K562 (cell line): ENCODE measurements at regions not wholly inside any gene's neighbourhood (a gene's known extent, or its start where the extent isn't known, plus 50 kb on each side); places are given as distances from the start of the nearest gene placed in this dataset.

Experiments
- ATAC-seq: fragments of 200-7000 bp; cut with Tn5 transposase; 3 replicates; pipeline ENCODE4 v1.9.1; 2020; ENCODE audit warnings: moderate library complexity
- BruUV-seq: library from RNA; stranded (reverse); fragments of 400-500 nt; replicated peaks from 2 replicates; lab custom pipeline; 2021; lab: Mats Ljungman, UMichigan
- CTCF ChIA-PET: fragments of 300-600 bp; formaldehyde crosslinking; extraction: SDS; loops from one replicate; lab custom pipeline; 2021; ENCODE audit warnings: low intra/inter-chr PET ratio; lab: Yijun Ruan, JAX
- POLR2A ChIA-PET: fragments of 300-600, 350-650 bp; sonication (Branson Sonifier 250); formaldehyde crosslinking; extraction: SDS; loops from one replicate; lab custom pipeline; 2021; ENCODE audit warnings: antibody characterized with exemption, inconsistent platforms; lab: Yijun Ruan, JAX
- DNase-seq, 4 experiments: peaks; one replicate each; pipeline versions ENCODE4 v3.0.0 to v3.0.0-alpha.2; 2011 to 2018; ENCODE audit warnings: low spot score in 3 of 4, mixed read lengths in 3 of 4; ENCODE audit errors: extremely low read depth in 1 of 4
- FAIRE-seq: peaks from 2 replicates; lab custom pipeline; 2011; peaks lifted over from hg19 to GRCh38; lab: Jason Lieb, UNC
- H2AFZ ChIP-seq: 2 replicates; pipeline ENCODE4 v1.6.0; 2011; ENCODE audit warnings: low read depth, low read length, control low read depth, inconsistent platforms
- H3K27ac ChIP-seq: fragments of 200-600 bp; 3 replicates; pipeline ENCODE4 v1.8.0; 2011; ENCODE audit warnings: low read depth, mild to moderate bottlenecking, control low read depth, inconsistent platforms, low read length, moderate library complexity, mixed read lengths; ENCODE audit errors: extremely low read depth
- H3K27me3 ChIP-seq, 2 experiments: fragments of 300-600 bp in 1 of 2; 2 replicates in 1 of 2; 3 replicates in 1 of 2; pipeline versions ENCODE4 v1.6.0 to v1.8.0; 2011; ENCODE audit warnings: inconsistent platforms in 2 of 2, low read length in 2 of 2, mild to moderate bottlenecking in 1 of 2, mixed read lengths in 1 of 2, moderate library complexity in 1 of 2; ENCODE audit not compliant: control insufficient read depth in 2 of 2, insufficient read depth in 2 of 2
- H3K36me3 ChIP-seq: fragments of 300-600 bp; 3 replicates; pipeline ENCODE4 v1.8.0; 2011; ENCODE audit warnings: mild to moderate bottlenecking, low read length, inconsistent platforms; ENCODE audit not compliant: control insufficient read depth, insufficient read depth
- H3K4me1 ChIP-seq, 2 experiments: fragments of 200-600 bp in 1 of 2; replicated peaks in 1 of 2; 2 replicates in 1 of 2; 3 replicates in 1 of 2; pipeline versions ENCODE4 v1.5.1 to v1.8.0; 2011; ENCODE audit warnings: inconsistent platforms in 2 of 2, low read length in 2 of 2, mild to moderate bottlenecking in 1 of 2, mixed read lengths in 1 of 2, moderate library complexity in 1 of 2; ENCODE audit not compliant: control insufficient read depth in 2 of 2, insufficient read depth in 2 of 2
- H3K4me2 ChIP-seq: 2 replicates; pipeline ENCODE4 v1.6.1; 2011; ENCODE audit warnings: low read length, control low read depth, inconsistent platforms, mixed read lengths; ENCODE audit not compliant: insufficient read depth
- H3K4me3 ChIP-seq: fragments of 200-600 bp; sonication (generic), shearing (Covaris generic); 2 replicates; pipeline ENCODE4 v1.5.1; 2016; ENCODE audit warnings: control low read depth, inconsistent platforms
- H3K79me2 ChIP-seq: fragments of 200-600 bp; 3 replicates; pipeline ENCODE4 v1.8.0; 2011; ENCODE audit warnings: low read length, inconsistent platforms; ENCODE audit not compliant: control insufficient read depth, insufficient read depth
- H3K9ac ChIP-seq, 2 experiments: 2 replicates each; pipeline versions ENCODE4 v1.6.0 to v1.6.1; 2011; ENCODE audit warnings: low read depth in 2 of 2, low read length in 2 of 2, control low read depth in 1 of 2, inconsistent platforms in 1 of 2, mild to moderate bottlenecking in 1 of 2, mixed read lengths in 1 of 2; ENCODE audit not compliant: insufficient read depth in 1 of 2
- H3K9me1 ChIP-seq: one replicate; pipeline ENCODE4 v1.6.0; 2011; ENCODE audit warnings: inconsistent platforms, mild to moderate bottlenecking, low read length, moderate library complexity; ENCODE audit not compliant: control insufficient read depth, insufficient read depth
- H3K9me3 ChIP-seq: replicated peaks from 2 replicates; pipeline ENCODE4 v1.5.1; 2011; ENCODE audit warnings: low read depth, low read length, inconsistent platforms; ENCODE audit not compliant: control insufficient read depth, insufficient read depth
- H4K20me1 ChIP-seq: replicated peaks from 2 replicates; pipeline ENCODE4 v1.6.1; 2011; ENCODE audit warnings: low read length, inconsistent platforms, mixed read lengths; ENCODE audit not compliant: control insufficient read depth, insufficient read depth
- CCAR2 ChIP-seq: fragments of 200-400 bp; formaldehyde crosslinking; IDR thresholded peaks from 2 replicates; pipeline ENCODE4 v1.6.1; 2017; ENCODE audit warnings: mild to moderate bottlenecking, low read depth, low read length
- CHD1 ChIP-seq: fragments of 200-600 bp; sonication (generic); IDR thresholded peaks from one replicate; pipeline ENCODE4 v1.6.1; 2012; ENCODE audit warnings: mild to moderate bottlenecking, moderate library complexity, low read length, inconsistent platforms
- GATAD2B ChIP-seq: fragments of 450-650 bp; IDR thresholded peaks from 2 replicates; pipeline ENCODE4 v1.6.1; 2017; ENCODE audit warnings: mild to moderate bottlenecking, borderline replicate concordance
- IRF2 ChIP-seq: sonication (generic); formaldehyde crosslinking; IDR thresholded peaks from 2 replicates; pipeline ENCODE4 v1.8.1; 2022; ENCODE audit warnings: mild to moderate bottlenecking, missing genetic modification reagents
- MTA1 ChIP-seq: fragments of 450-650 bp; IDR thresholded peaks from 2 replicates; pipeline ENCODE4 v1.6.1; 2017; ENCODE audit warnings: borderline replicate concordance
- MYBL2 ChIP-seq, 2 experiments: fragments of 450-650 bp in 1 of 2; sonication (generic) in 1 of 2; formaldehyde crosslinking in 1 of 2; IDR thresholded peaks; 2 replicates each; pipeline versions ENCODE4 v1.6.1 to v1.8.1; 2017 to 2022; ENCODE audit warnings: borderline replicate concordance in 1 of 2, inconsistent platforms in 1 of 2, low read depth in 1 of 2, mild to moderate bottlenecking in 1 of 2, missing genetic modification reagents in 1 of 2, moderate library complexity in 1 of 2
- NR2C1 ChIP-seq, 2 experiments: fragments of 450-650 bp; IDR thresholded peaks; 2 replicates each; pipeline ENCODE4 v1.6.1; 2017; ENCODE audit warnings: mild to moderate bottlenecking in 2 of 2, antibody characterized with exemption in 1 of 2, inconsistent platforms in 1 of 2, missing compliant biosample characterization in 1 of 2, missing genetic modification characterization in 1 of 2
- PHF21A ChIP-seq: fragments of 450-650 bp; IDR thresholded peaks from 2 replicates; pipeline ENCODE4 v1.6.1; 2017; ENCODE audit warnings: low read depth, borderline replicate concordance
- ZBTB12 ChIP-seq: fragments of 250-450 bp; sonication (Bioruptor Pico); IDR thresholded peaks from 2 replicates; pipeline ENCODE4 v1.4.0; 2020
- ZMIZ1 ChIP-seq, 2 experiments: fragments of 150-350 bp in 1 of 2; IDR thresholded peaks; 2 replicates each; pipeline ENCODE4 v1.6.1; 2012 to 2016; ENCODE audit warnings: low read depth in 2 of 2, low read length in 2 of 2, mild to moderate bottlenecking in 1 of 2, moderate library complexity in 1 of 2
- WGBS: fragments of 100-300 bp; shearing (Covaris generic); methylation state at CpG from one replicate; pipeline ENCODE4 v1.1.6; 2016; ENCODE audit warnings: low coverage, mixed read lengths; ENCODE audit not compliant: insufficient coverage; ENCODE audit errors: missing lambda C conversion rate; 5-methylcytosine and 5-hydroxymethylcytosine counted together
- in situ Hi-C: fragments of 300-500 bp; cut with MboI; formaldehyde crosslinking; loops from 4 replicates; pipeline ENCODE4 v1.15.0; 2018; ENCODE audit warnings: inconsistent platforms, mixed read lengths
- intact Hi-C: fragments of 100-400 bp; cut with micrococcal nuclease; formaldehyde crosslinking; loops from 2 replicates; pipeline ENCODE4 v1.14.2; 2022
- TF ChIP-seq, protein P1 (sequence below): fragments of 450-650 bp; formaldehyde crosslinking; IDR thresholded peaks from 2 replicates; pipeline ENCODE4 v1.4.0; 2020; ENCODE audit warnings: mild to moderate bottlenecking, moderate library complexity
- TF ChIP-seq, protein P2 (sequence below): fragments of 250-450 bp; sonication (Bioruptor Pico); IDR thresholded peaks from 2 replicates; pipeline ENCODE4 v1.9.0; 2021; ENCODE audit warnings: mild to moderate bottlenecking, inconsistent platforms

GRCh38 chr3:71973274-71974030 is 188.5 kb upstream of the PROK2 start:
- H3K36me3 ChIP-seq, result no peaks in the 10 kb centered on the region
- H3K9me3 ChIP-seq, result peaks cover 2% of the 10 kb centered on the region; the same call in 1 of the 2 replicates
- peaks cover 0 to 12% of the 10 kb centered on the region in 2 experiments; a peak in 2 of 5 replicates for H3K27me3 ChIP-seq
- no peak overlapping the region for H3K27ac ChIP-seq
- DNase-seq (no peak), ATAC-seq (no peak), FAIRE-seq (no peak)
- H3K4me3 ChIP-seq, result no peak overlapping the region
- no peak overlapping the region for H3K4me2 ChIP-seq
- 1% methylated on average over 7 of the region's 7 CpGs for WGBS
- H3K9ac ChIP-seq, result no peak overlapping the region
- ChIA-PET CTCF (no interaction called here), POLR2A (interaction anchor here (0.7 kb wide), 1 partner anchor 22 kb away, joined by 3 read pairs; no protein-coding TSS in a partner anchor)
- no peaks in the 10 kb centered on the region for H3K79me2 ChIP-seq
- intact Hi-C loops (no loop called here), in situ Hi-C loops (no loop called here)
- no peaks in the 10 kb centered on the region; a peak in 1 of 5 replicates for H3K4me1 ChIP-seq
- no peaks in the 10 kb centered on the region for H4K20me1 ChIP-seq
- H3K9me1 ChIP-seq, result no peaks in the 10 kb centered on the region
- no TSS peak for BruUV-seq
- no peak overlapping the region for H2AFZ ChIP-seq
- TF ChIP-seq ZMIZ1 (IDR thresholded peaks at IDR 0.05; ENCODE audit: low read depth in 2 of 2, low read length in 2 of 2) (no peak), MYBL2 (IDR thresholded peaks at IDR 0.05; ENCODE audit: low read depth) (no peak), MYBL2 (CRISPR knock-in tag; IDR thresholded peaks at IDR 0.05; ENCODE audit: borderline replicate concordance) (no peak), CHD1 (no peak), NR2C1 (IDR thresholded peaks at IDR 0.05) (no peak), NR2C1 (tag; IDR thresholded peaks at IDR 0.05) (no peak), MTA1 (no peak), CCAR2 (no peak), GATAD2B (no peak), ZBTB12 (CRISPR knock-in tag) (no peak), IRF2 (CRISPR knock-in tag) (no peak), PHF21A (no peak)
- TF ChIP-seq, protein P1, sequence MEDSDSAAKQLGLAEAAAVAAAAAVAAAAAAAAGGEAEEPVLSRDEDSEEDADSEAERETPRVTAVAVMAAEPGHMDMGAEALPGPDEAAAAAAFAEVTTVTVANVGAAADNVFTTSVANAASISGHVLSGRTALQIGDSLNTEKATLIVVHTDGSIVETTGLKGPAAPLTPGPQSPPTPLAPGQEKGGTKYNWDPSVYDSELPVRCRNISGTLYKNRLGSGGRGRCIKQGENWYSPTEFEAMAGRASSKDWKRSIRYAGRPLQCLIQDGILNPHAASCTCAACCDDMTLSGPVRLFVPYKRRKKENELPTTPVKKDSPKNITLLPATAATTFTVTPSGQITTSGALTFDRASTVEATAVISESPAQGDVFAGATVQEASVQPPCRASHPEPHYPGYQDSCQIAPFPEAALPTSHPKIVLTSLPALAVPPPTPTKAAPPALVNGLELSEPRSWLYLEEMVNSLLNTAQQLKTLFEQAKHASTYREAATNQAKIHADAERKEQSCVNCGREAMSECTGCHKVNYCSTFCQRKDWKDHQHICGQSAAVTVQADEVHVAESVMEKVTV (CRISPR knock-in tag), result no peak
- TF ChIP-seq, protein P2, sequence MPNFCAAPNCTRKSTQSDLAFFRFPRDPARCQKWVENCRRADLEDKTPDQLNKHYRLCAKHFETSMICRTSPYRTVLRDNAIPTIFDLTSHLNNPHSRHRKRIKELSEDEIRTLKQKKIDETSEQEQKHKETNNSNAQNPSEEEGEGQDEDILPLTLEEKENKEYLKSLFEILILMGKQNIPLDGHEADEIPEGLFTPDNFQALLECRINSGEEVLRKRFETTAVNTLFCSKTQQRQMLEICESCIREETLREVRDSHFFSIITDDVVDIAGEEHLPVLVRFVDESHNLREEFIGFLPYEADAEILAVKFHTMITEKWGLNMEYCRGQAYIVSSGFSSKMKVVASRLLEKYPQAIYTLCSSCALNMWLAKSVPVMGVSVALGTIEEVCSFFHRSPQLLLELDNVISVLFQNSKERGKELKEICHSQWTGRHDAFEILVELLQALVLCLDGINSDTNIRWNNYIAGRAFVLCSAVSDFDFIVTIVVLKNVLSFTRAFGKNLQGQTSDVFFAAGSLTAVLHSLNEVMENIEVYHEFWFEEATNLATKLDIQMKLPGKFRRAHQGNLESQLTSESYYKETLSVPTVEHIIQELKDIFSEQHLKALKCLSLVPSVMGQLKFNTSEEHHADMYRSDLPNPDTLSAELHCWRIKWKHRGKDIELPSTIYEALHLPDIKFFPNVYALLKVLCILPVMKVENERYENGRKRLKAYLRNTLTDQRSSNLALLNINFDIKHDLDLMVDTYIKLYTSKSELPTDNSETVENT (CRISPR knock-in tag), result no peak
